GM23248 (cell line): ENCODE measurements at regions not wholly inside any gene's neighbourhood (a gene's known extent, or its start where the extent isn't known, plus 50 kb on each side); places are given as distances from the start of the nearest gene placed in this dataset.

Experiments used
- EZH2 ChIP-seq: fragments of 200-600 bp; sonication (generic); IDR thresholded peaks from 2 replicates; pipeline ENCODE4 v1.6.1; 2018; ENCODE audit warnings: antibody characterized with exemption, mild to moderate bottlenecking; ENCODE audit not compliant: insufficient read depth, poor library complexity, severe bottlenecking
- EZH2phosphoT487 ChIP-seq: fragments of 200-600 bp; sonication (generic); IDR thresholded peaks from 2 replicates; pipeline ENCODE4 v1.6.1; 2018; ENCODE audit warnings: antibody characterized with exemption, moderate library complexity, mild to moderate bottlenecking, low read depth; ENCODE audit not compliant: insufficient read depth

DNA sequence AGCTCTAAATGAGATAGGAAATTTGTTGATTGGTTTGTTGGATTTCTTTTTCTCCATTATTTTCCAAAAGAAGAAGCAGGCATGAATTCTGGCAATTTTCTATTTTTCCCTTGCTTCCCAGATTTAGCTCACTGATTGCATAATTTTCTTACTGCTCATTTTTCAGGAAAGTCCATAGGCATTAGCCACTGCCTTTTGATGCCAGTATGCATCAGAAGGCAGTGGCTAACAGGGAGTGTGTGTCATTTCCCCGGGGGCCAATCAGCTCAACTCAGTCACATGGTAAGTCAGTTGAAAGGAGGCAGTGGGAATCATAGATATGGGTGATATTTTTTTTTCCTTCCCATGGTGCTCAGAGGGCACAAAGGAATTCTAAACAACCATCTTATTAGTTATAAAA lies 156.7 kb downstream of the TRIML1 start:
- TF ChIP-seq EZH2 (no peak), EZH2phosphoT487 (no peak)
